ENCODE measurements at regions not wholly inside any gene's neighbourhood (a gene's known extent, or its start where the extent isn't known, plus 50 kb on each side); places are given as distances from the start of the nearest gene placed in this dataset.

- no peak overlapping the region for H3K4me3 Mint-ChIP-seq
- 0 out of 2 replicates have a peak, but pooled peaks cover 2% of the 10 kb centered on the region for H3K36me3 Mint-ChIP-seq
- TF ChIP-seq ZNF425 (CRISPR knock-in tag; conservative IDR thresholded peaks at IDR 0.05): no peak
- ATAC-seq (no peak), DNase-seq (ENCODE audit: low spot score) (no peak)
- H3K27me3 Mint-ChIP-seq (ENCODE audit: low read depth): 0 out of 2 replicates have a peak, but pooled peaks cover 3% of the 10 kb centered on the region
- ChIA-PET CTCF (interaction anchor here (0.7 kb wide), 1 partner anchor 8 kb away, joined by 3 read pairs; no protein-coding TSS in a partner anchor), POLR2A (no interaction called here)
- H3K4me1 Mint-ChIP-seq: peaks cover 17% of the 10 kb centered on the region
- no peak overlapping the region for H3K27ac Mint-ChIP-seq
- peaks cover 13% of the 10 kb centered on the region for H3K9me3 Mint-ChIP-seq
Observed at GRCh38 chr4:61129971-61130370, 70.2 kb upstream of the ADGRL3 start.

DNA sequence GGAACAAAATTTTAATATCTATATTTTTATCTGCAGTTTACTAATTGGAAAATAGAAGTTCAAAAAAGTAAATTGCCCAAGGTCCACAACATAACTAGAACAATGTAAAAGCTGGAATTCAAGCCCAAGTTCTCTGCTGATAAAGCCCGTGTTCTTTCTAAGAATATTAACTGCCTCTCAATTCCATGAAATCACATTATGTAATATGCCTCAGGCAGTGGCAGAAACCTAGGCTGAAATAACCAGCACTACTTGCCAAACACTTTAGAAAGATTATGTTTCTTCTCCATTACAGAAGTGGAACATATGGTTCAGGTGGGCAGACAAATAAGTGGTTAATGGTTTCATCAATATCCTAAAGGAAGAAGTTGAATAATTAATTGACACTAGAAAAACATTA, 56.7 kb upstream of the ADGRL3 start:
- ChIA-PET POLR2A (no interaction called here), CTCF (no interaction called here)
- Mint-ChIP-seq H3K27me3 (ENCODE audit: low read depth) (no peaks in the 10 kb centered on the region), H3K4me3 (no peak overlapping the region), H3K36me3 (no peaks in the 10 kb centered on the region), H3K9me3 (no peaks in the 10 kb centered on the region), H3K27ac (no peak overlapping the region), H3K4me1 (no peaks in the 10 kb centered on the region)
- DNase-seq (ENCODE audit: low spot score): no peak
- no peak for ATAC-seq
- TF ChIP-seq SP1 (CRISPR knock-in tag; conservative IDR thresholded peaks at IDR 0.05) (no peak), EMX1 (CRISPR knock-in tag; IDR thresholded peaks at IDR 0.05) (no peak), ZNF138 (CRISPR knock-in tag; conservative IDR thresholded peaks at IDR 0.05) (no peak), CDX4 (CRISPR knock-in tag; IDR thresholded peaks at IDR 0.05; ENCODE audit: borderline replicate concordance) (no peak), MLX (CRISPR knock-in tag; IDR thresholded peaks at IDR 0.05) (no peak), ZNF425 (CRISPR knock-in tag; conservative IDR thresholded peaks at IDR 0.05) (no peak), GRHL2 (CRISPR knock-in tag; IDR thresholded peaks at IDR 0.05; ENCODE audit: insufficient replicate concordance, severe bottlenecking) (no peak), ZNF232 (CRISPR knock-in tag; IDR thresholded peaks at IDR 0.05) (no peak), ETV6 (CRISPR knock-in tag; IDR thresholded peaks at IDR 0.05) (no peak), HMGA2 (CRISPR knock-in tag; IDR thresholded peaks at IDR 0.05) (no peak), TEAD1 (CRISPR knock-in tag; IDR thresholded peaks at IDR 0.05) (no peak), ZNF396 (CRISPR knock-in tag; IDR thresholded peaks at IDR 0.05; ENCODE audit: borderline replicate concordance) (no peak)
- TF ChIP-seq, protein P1, sequence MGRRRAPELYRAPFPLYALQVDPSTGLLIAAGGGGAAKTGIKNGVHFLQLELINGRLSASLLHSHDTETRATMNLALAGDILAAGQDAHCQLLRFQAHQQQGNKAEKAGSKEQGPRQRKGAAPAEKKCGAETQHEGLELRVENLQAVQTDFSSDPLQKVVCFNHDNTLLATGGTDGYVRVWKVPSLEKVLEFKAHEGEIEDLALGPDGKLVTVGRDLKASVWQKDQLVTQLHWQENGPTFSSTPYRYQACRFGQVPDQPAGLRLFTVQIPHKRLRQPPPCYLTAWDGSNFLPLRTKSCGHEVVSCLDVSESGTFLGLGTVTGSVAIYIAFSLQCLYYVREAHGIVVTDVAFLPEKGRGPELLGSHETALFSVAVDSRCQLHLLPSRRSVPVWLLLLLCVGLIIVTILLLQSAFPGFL (CRISPR knock-in tag; IDR thresholded peaks at IDR 0.05; ENCODE audit: borderline replicate concordance): no peak
- TF ChIP-seq, protein P2, sequence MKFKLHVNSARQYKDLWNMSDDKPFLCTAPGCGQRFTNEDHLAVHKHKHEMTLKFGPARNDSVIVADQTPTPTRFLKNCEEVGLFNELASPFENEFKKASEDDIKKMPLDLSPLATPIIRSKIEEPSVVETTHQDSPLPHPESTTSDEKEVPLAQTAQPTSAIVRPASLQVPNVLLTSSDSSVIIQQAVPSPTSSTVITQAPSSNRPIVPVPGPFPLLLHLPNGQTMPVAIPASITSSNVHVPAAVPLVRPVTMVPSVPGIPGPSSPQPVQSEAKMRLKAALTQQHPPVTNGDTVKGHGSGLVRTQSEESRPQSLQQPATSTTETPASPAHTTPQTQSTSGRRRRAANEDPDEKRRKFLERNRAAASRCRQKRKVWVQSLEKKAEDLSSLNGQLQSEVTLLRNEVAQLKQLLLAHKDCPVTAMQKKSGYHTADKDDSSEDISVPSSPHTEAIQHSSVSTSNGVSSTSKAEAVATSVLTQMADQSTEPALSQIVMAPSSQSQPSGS (CRISPR knock-in tag; IDR thresholded peaks at IDR 0.05; ENCODE audit: borderline replicate concordance, low read depth): no peak

All from WTC11 (cell line).